Activated CD4-positive, alpha-beta T cell treated with anti-CD3 and anti-CD28 coated beads, Interleukin-2, Interleukin-6, amounts not matched to agents 100 ng/mL and 50 ng/mL, durations not matched to agents 16 hours and 8 hours (primary cell): ENCODE measurements at regions not wholly inside any gene's neighbourhood (a gene's known extent, or its start where the extent isn't known, plus 50 kb on each side); places are given as distances from the start of the nearest gene placed in this dataset.

Experiments
- DNase-seq: peaks from one replicate; pipeline ENCODE4 v3.0.0-alpha.2; 2020

GRCh38 chr5:33305572-33305971 lies 135.2 kb upstream of the TARS1 start:
- DNase-seq = no peak

GRCh38 chr5:33306758-33307157 lies 134.0 kb upstream of the TARS1 start:
- no peak for DNase-seq

GRCh38 chr5:33308586-33308985 lies 132.2 kb upstream of the TARS1 start:
- no peak for DNase-seq

GRCh38 chr5:33309068-33309467 lies 131.7 kb upstream of the TARS1 start:
- DNase-seq = no peak

- DNase-seq = no peak
Observed at GRCh38 chr5:33309536-33310345, 131.0 kb upstream of the TARS1 start.

- DNase-seq = no peak
Observed at GRCh38 chr5:33310451-33310850, 130.3 kb upstream of the TARS1 start.

GRCh38 chr5:33311893-33312292 lies 128.9 kb upstream of the TARS1 start:
- DNase-seq = no peak

- DNase-seq = no peak
Observed at GRCh38 chr5:33312571-33313549, 127.9 kb upstream of the TARS1 start.

- DNase-seq = no peak
Observed at GRCh38 chr5:33315189-33315588, 125.6 kb upstream of the TARS1 start.

GRCh38 chr5:33316773-33317172 lies 124.0 kb upstream of the TARS1 start:
- DNase-seq = no peak

- no peak for DNase-seq
Observed at GRCh38 chr5:33317271-33317670, 123.5 kb upstream of the TARS1 start.

GRCh38 chr5:33319151-33319550 lies 121.6 kb upstream of the TARS1 start:
- no peak for DNase-seq

- DNase-seq = no peak
Observed at GRCh38 chr5:33319841-33320240, 120.9 kb upstream of the TARS1 start.

- DNase-seq = no peak
Observed at GRCh38 chr5:33321026-33321425, 119.7 kb upstream of the TARS1 start.

GRCh38 chr5:33322632-33323031 lies 118.1 kb upstream of the TARS1 start:
- DNase-seq = no peak

GRCh38 chr5:33324667-33325307 lies 116.0 kb upstream of the TARS1 start:
- no peak for DNase-seq

GRCh38 chr5:33328818-33329217 lies 111.9 kb upstream of the TARS1 start:
- no peak for DNase-seq

GRCh38 chr5:33329891-33330290 lies 110.9 kb upstream of the TARS1 start:
- no peak for DNase-seq

GRCh38 chr5:33330426-33330825 lies 110.3 kb upstream of the TARS1 start:
- DNase-seq = no peak

- DNase-seq = no peak
Observed at GRCh38 chr5:33330992-33331391, 109.8 kb upstream of the TARS1 start.

GRCh38 chr5:33332804-33333203 lies 108.0 kb upstream of the TARS1 start:
- no peak for DNase-seq

- DNase-seq = no peak
Observed at GRCh38 chr5:33334829-33335228, 105.9 kb upstream of the TARS1 start.

GRCh38 chr5:33336891-33337636 lies 103.7 kb upstream of the TARS1 start:
- DNase-seq = no peak
